ENCODE measurements at regions not wholly inside any gene's neighbourhood (a gene's known extent, or its start where the extent isn't known, plus 50 kb on each side); places are given as distances from the start of the nearest gene placed in this dataset.

DNA sequence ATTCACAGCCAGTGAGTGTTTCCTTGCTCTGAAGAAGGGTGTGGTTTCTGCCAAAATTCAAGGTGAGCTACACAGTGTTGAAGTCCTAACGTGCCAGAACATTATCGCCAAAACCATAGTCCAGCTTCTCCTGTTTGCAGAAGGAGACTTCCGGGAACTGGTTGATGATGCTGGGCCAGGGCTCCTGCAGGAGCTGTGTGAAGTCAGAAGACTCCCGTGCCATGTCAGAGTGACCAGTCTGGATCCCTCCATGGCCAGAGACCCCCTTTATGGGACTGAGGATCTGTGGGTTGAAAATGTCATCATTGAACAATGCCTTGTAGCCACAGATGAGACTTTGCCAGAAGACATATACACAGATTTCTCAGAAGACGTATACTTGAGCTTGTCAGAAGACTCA, 96.0 kb upstream of the RAB12 start:
- H2AFZ ChIP-seq (ENCODE audit: low read depth): no peak overlapping the region
- no peaks in the 10 kb centered on the region for H3K4me1 ChIP-seq (ENCODE audit: low read depth, poor library complexity, severe bottlenecking)
- H4K20me1 ChIP-seq (ENCODE audit: insufficient read depth): no peaks in the 10 kb centered on the region
- H3K4me2 ChIP-seq: no peak overlapping the region
- H3K79me2 ChIP-seq (ENCODE audit: insufficient read depth, low read depth): no peaks in the 10 kb centered on the region
- no peak overlapping the region for H3K4me3 ChIP-seq (IDR thresholded peaks at IDR 0.05; ENCODE audit: insufficient read depth, low read depth, low read length)
- TF ChIP-seq, protein P1, sequence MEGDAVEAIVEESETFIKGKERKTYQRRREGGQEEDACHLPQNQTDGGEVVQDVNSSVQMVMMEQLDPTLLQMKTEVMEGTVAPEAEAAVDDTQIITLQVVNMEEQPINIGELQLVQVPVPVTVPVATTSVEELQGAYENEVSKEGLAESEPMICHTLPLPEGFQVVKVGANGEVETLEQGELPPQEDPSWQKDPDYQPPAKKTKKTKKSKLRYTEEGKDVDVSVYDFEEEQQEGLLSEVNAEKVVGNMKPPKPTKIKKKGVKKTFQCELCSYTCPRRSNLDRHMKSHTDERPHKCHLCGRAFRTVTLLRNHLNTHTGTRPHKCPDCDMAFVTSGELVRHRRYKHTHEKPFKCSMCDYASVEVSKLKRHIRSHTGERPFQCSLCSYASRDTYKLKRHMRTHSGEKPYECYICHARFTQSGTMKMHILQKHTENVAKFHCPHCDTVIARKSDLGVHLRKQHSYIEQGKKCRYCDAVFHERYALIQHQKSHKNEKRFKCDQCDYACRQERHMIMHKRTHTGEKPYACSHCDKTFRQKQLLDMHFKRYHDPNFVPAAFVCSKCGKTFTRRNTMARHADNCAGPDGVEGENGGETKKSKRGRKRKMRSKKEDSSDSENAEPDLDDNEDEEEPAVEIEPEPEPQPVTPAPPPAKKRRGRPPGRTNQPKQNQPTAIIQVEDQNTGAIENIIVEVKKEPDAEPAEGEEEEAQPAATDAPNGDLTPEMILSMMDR (conservative IDR thresholded peaks at IDR 0.05; ENCODE audit: low read depth, low read length): no peak
- no peak overlapping the region for H3K9ac ChIP-seq
- H3K36me3 ChIP-seq (ENCODE audit: insufficient read depth): no peaks in the 10 kb centered on the region
- H3K27me3 ChIP-seq (ENCODE audit: insufficient read depth, low read depth): no peaks in the 10 kb centered on the region
- H3K27ac ChIP-seq: no peak overlapping the region

DNA sequence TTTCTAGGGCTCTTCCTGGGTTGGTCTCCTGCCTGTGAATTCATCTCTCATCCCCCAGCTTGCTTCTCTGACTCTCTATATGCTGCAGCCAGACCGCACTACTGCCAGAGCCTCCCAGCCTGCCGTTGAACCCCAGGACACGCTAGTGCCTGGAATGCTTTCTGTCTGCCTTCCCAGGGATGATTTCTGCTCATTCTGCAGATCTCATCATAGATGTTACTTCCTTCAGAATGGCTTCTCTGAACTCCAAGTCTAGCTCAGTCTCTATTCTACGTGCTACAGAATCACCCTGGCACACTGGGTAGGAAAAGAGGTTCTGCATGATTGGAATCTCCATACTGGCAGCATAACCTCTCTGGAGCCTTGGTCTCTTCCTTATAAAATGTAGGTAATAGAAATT, 94.8 kb upstream of the RAB12 start:
- H4K20me1 ChIP-seq (ENCODE audit: insufficient read depth): no peaks in the 10 kb centered on the region
- H2AFZ ChIP-seq (ENCODE audit: low read depth): no peak overlapping the region
- no peaks in the 10 kb centered on the region for H3K36me3 ChIP-seq (ENCODE audit: insufficient read depth)
- no peak overlapping the region for H3K9ac ChIP-seq
- TF ChIP-seq, protein P1 (conservative IDR thresholded peaks at IDR 0.05; ENCODE audit: low read depth, low read length): no peak
- H3K4me2 ChIP-seq: no peak overlapping the region
- no peaks in the 10 kb centered on the region for H3K27me3 ChIP-seq (ENCODE audit: insufficient read depth, low read depth)
- H3K27ac ChIP-seq: no peak overlapping the region
- no peaks in the 10 kb centered on the region for H3K4me1 ChIP-seq (ENCODE audit: low read depth, poor library complexity, severe bottlenecking)
- no peak overlapping the region for H3K4me3 ChIP-seq (IDR thresholded peaks at IDR 0.05; ENCODE audit: insufficient read depth, low read depth, low read length)
- H3K79me2 ChIP-seq (ENCODE audit: insufficient read depth, low read depth): no peaks in the 10 kb centered on the region

DNA sequence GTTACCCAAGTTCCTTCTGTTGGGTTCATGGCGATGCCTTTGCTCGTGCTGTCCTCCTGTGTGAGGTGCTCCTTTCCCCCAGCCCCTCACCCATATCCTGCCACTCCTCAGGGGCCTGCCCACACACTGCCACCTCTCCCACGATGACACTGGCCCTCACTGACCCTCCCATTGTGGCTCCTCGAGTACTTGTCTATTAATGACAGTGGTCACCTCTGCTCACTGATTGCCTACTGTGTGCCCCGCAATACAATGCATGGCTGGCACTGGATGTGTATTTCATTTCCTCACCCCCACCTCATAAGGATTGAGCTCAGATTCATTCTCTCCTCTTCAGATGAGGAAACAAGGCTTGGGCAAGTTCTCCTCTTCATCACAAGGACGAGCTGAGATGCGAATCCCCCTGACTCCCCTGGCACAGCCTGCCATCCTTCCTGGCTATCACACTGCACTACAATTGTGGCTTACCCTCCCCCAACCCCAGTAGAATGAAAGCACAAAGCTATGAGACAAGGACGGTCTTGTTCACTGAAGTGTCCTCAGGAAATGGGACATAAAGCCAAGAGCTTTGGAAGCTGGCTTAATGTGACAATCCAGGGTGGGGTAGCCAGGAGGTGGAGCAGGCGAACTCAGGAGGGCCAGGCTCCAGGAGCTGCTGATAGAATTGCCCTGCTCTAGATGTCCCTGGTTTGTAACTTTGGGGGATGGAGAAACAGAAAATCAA, 93.9 kb upstream of the RAB12 start:
- H3K27ac ChIP-seq: no peak overlapping the region
- no peak overlapping the region for H3K4me2 ChIP-seq
- H2AFZ ChIP-seq (ENCODE audit: low read depth): no peak overlapping the region
- no peaks in the 10 kb centered on the region for H3K4me1 ChIP-seq (ENCODE audit: low read depth, poor library complexity, severe bottlenecking)
- H3K27me3 ChIP-seq (ENCODE audit: insufficient read depth, low read depth): no peaks in the 10 kb centered on the region
- H3K4me3 ChIP-seq (IDR thresholded peaks at IDR 0.05; ENCODE audit: insufficient read depth, low read depth, low read length): no peak overlapping the region
- H4K20me1 ChIP-seq (ENCODE audit: insufficient read depth): no peaks in the 10 kb centered on the region
- no peak overlapping the region for H3K9ac ChIP-seq
- TF ChIP-seq, protein P1 (conservative IDR thresholded peaks at IDR 0.05; ENCODE audit: low read depth, low read length): no peak
- H3K79me2 ChIP-seq (ENCODE audit: insufficient read depth, low read depth): no peaks in the 10 kb centered on the region
- no peaks in the 10 kb centered on the region for H3K36me3 ChIP-seq (ENCODE audit: insufficient read depth)

DNA sequence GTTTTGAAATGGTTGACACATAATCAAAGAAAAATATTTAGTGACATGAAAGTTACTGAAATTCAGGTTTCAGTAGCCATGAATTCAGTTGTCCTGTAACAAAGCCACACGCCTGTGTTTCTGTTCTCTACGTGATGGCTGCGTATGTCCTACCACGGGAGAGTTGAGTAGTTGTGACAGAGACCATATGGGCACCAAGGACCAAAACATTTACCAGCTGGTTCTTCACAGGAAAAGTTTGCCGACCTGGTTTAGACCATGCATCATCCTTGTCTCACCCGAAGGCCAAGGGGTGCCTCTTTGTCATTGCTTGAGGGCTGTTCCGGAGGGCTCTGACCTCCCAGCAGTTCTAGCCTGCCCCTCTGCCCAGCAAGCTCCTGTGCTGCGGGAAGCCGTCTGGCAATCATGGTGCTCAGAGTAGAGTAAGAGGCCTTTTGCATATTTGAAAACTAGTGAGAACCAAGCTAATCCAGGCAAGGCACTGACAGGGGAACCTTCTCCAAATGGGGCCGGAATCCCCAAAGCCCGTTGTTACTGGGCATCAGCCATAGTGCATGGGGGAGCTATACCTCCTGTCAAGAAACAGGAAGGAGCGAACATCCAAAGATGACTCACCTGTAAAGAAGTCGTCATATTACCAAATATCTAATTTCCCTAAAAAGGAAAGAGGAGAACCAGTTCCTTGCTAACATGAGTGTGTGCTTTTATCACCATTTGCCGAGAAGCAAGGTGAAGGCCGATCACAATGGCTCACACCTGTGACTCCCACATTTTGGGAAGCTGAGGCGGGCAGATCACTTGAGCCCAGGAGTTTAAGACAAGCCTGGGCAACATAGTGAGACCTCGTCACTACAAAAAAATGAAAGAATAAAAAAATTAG, 92.6 kb upstream of the RAB12 start:
- Histone ChIP-seq H3K4me3 (IDR thresholded peaks at IDR 0.05; ENCODE audit: insufficient read depth, low read depth, low read length) (no peak overlapping the region), H2AFZ (ENCODE audit: low read depth) (no peak overlapping the region), H4K20me1 (ENCODE audit: insufficient read depth) (no peaks in the 10 kb centered on the region), H3K36me3 (ENCODE audit: insufficient read depth) (no peaks in the 10 kb centered on the region), H3K79me2 (ENCODE audit: insufficient read depth, low read depth) (no peaks in the 10 kb centered on the region), H3K4me1 (ENCODE audit: low read depth, poor library complexity, severe bottlenecking) (no peaks in the 10 kb centered on the region), H3K4me2 (no peak overlapping the region), H3K27me3 (ENCODE audit: insufficient read depth, low read depth) (no peaks in the 10 kb centered on the region), H3K27ac (no peak overlapping the region), H3K9ac (no peak overlapping the region)
- TF ChIP-seq, protein P1 (conservative IDR thresholded peaks at IDR 0.05; ENCODE audit: low read depth, low read length): no peak
